H9 (cell line): ENCODE measurements at regions not wholly inside any gene's neighbourhood (a gene's known extent, or its start where the extent isn't known, plus 50 kb on each side); places are given as distances from the start of the nearest gene placed in this dataset.
"Not testable (repeated sequence)": the region's sequence is repeated elsewhere in the genome, so short reads cannot be mapped to it uniquely, and the experiment has no call there.

Experiments used
- DNase-seq: peaks from one replicate; pipeline ENCODE4 v3.0.0-alpha.2; 2017
- H2AFZ ChIP-seq: one replicate; pipeline ENCODE4 v1.6.1; 2013; ENCODE audit warnings: mild to moderate bottlenecking, low read length, control low read depth, moderate library complexity
- H2AK5ac ChIP-seq: 2 replicates; pipeline ENCODE4 v1.6.1; 2013; ENCODE audit warnings: low read length, control low read depth, mixed read lengths; ENCODE audit not compliant: insufficient read length
- H2BK120ac ChIP-seq: one replicate; pipeline ENCODE4 v1.6.1; 2013; ENCODE audit warnings: low read depth, mild to moderate bottlenecking, low read length, control low read depth, inconsistent platforms; ENCODE audit not compliant: poor library complexity, severe bottlenecking
- H2BK12ac ChIP-seq: 2 replicates; pipeline ENCODE4 v1.6.1; 2013; ENCODE audit warnings: low read length, control low read depth, mixed read lengths, low read depth; ENCODE audit not compliant: insufficient read length
- H2BK15ac ChIP-seq: 2 replicates; pipeline ENCODE4 v1.6.1; 2013; ENCODE audit warnings: low read depth, low read length, control low read depth
- H2BK20ac ChIP-seq: one replicate; pipeline ENCODE4 v1.6.1; 2013; ENCODE audit warnings: low read depth, mild to moderate bottlenecking, low read length, control low read depth, inconsistent platforms; ENCODE audit not compliant: poor library complexity, severe bottlenecking
- H2BK5ac ChIP-seq: 2 replicates; pipeline ENCODE4 v1.6.1; 2013; ENCODE audit warnings: low read length, control low read depth, mixed read lengths; ENCODE audit not compliant: insufficient read length
- H3K14ac ChIP-seq: 2 replicates; pipeline ENCODE4 v1.6.1; 2013; ENCODE audit warnings: low read length, control low read depth; ENCODE audit not compliant: insufficient read depth
- H3K18ac ChIP-seq: 2 replicates; pipeline ENCODE4 v1.6.1; 2013; ENCODE audit warnings: low read depth, mild to moderate bottlenecking, mixed read lengths, low read length, control low read depth; ENCODE audit not compliant: insufficient read length
- H3K23ac ChIP-seq: 2 replicates; pipeline ENCODE4 v1.6.1; 2013; ENCODE audit warnings: low read length, control low read depth, mixed read lengths, low read depth; ENCODE audit not compliant: insufficient read length
- H3K23me2 ChIP-seq: 2 replicates; pipeline ENCODE4 v1.6.1; 2013; ENCODE audit warnings: low read depth, mild to moderate bottlenecking, mixed read lengths, low read length, control low read depth; ENCODE audit not compliant: insufficient read length, poor library complexity, severe bottlenecking
- H3K27ac ChIP-seq: 2 replicates; pipeline ENCODE4 v1.5.1; 2013; ENCODE audit warnings: low read length, control low read depth, mixed read lengths, low read depth; ENCODE audit not compliant: insufficient read length
- H3K27me3 ChIP-seq: 2 replicates; pipeline ENCODE4 v1.6.1; 2013; ENCODE audit warnings: low read length, control low read depth, inconsistent platforms; ENCODE audit not compliant: insufficient read depth
- H3K4ac ChIP-seq: 2 replicates; pipeline ENCODE4 v1.6.1; 2013; ENCODE audit warnings: low read depth, mild to moderate bottlenecking, control low read depth, inconsistent platforms, low read length, moderate library complexity
- H3K4me1 ChIP-seq: 2 replicates; pipeline ENCODE4 v1.6.1; 2013; ENCODE audit warnings: low read length, control low read depth, inconsistent platforms; ENCODE audit not compliant: insufficient read depth
- H3K4me2 ChIP-seq: 2 replicates; pipeline ENCODE4 v1.6.1; 2013; ENCODE audit warnings: low read length, control low read depth, mixed read lengths; ENCODE audit not compliant: insufficient read length, insufficient read depth
- H3K56ac ChIP-seq: 2 replicates; pipeline ENCODE4 v1.6.1; 2013; ENCODE audit warnings: low read depth, mild to moderate bottlenecking, mixed read lengths, low read length, control low read depth; ENCODE audit not compliant: insufficient read length
- H3K79me1 ChIP-seq: 2 replicates; pipeline ENCODE4 v1.6.1; 2013; ENCODE audit warnings: low read depth, mild to moderate bottlenecking, moderate library complexity, low read length, control low read depth, inconsistent platforms; ENCODE audit not compliant: insufficient read depth, poor library complexity, severe bottlenecking
- H3K79me2 ChIP-seq: 2 replicates; pipeline ENCODE4 v1.6.1; 2013; ENCODE audit warnings: low read length, control low read depth, inconsistent platforms; ENCODE audit not compliant: insufficient read depth
- H3K9ac ChIP-seq: 2 replicates; pipeline ENCODE4 v1.6.1; 2013; ENCODE audit warnings: low read length, control low read depth, mixed read lengths; ENCODE audit not compliant: insufficient read length; ENCODE audit errors: extremely low read depth
- H3K9me3 ChIP-seq: one replicate; pipeline ENCODE4 v1.6.1; 2013; ENCODE audit warnings: low read depth, low read length, inconsistent platforms; ENCODE audit not compliant: control insufficient read depth
- H3T11ph ChIP-seq: one replicate; pipeline ENCODE4 v1.6.1; 2013; ENCODE audit warnings: mild to moderate bottlenecking, low read length, control low read depth, inconsistent platforms
- H4K20me1 ChIP-seq: one replicate; pipeline ENCODE4 v1.6.1; 2013; ENCODE audit not compliant: control insufficient read depth, insufficient read length, insufficient read depth
- H4K5ac ChIP-seq: 2 replicates; pipeline ENCODE4 v1.6.1; 2013; ENCODE audit warnings: low read depth, mild to moderate bottlenecking, mixed read lengths, low read length, control low read depth; ENCODE audit not compliant: insufficient read length
- H4K8ac ChIP-seq: replicated peaks from 2 replicates; pipeline ENCODE4 v1.6.1; 2013; ENCODE audit warnings: low read length, control low read depth, mixed read lengths, low read depth; ENCODE audit not compliant: insufficient read length
- H4K91ac ChIP-seq: 2 replicates; pipeline ENCODE4 v1.6.1; 2013; ENCODE audit warnings: low read depth, mild to moderate bottlenecking, moderate library complexity, mixed read lengths, low read length, control low read depth; ENCODE audit not compliant: insufficient read length
- H3K27ac Mint-ChIP-seq, 3 experiments: 2 replicates in 2 of 3; 3 replicates in 1 of 3; pipeline ENCODE4 v1.8.0; 2020 to 2021; ENCODE audit warnings: mixed read lengths in 3 of 3, mild to moderate bottlenecking in 1 of 3, moderate library complexity in 1 of 3
- H3K27me3 Mint-ChIP-seq: 2 replicates; pipeline ENCODE4 v1.8.0; 2021; ENCODE audit warnings: low read depth, mild to moderate bottlenecking, moderate library complexity, mixed read lengths
- H3K36me3 Mint-ChIP-seq, 3 experiments: 2 replicates in 2 of 3; 3 replicates in 1 of 3; pipeline ENCODE4 v1.8.0; 2020 to 2021; ENCODE audit warnings: low read depth in 3 of 3, mixed read lengths in 3 of 3; ENCODE audit not compliant: insufficient read depth in 1 of 3
- H3K4me1 Mint-ChIP-seq, 2 experiments: 2 replicates each; pipeline ENCODE4 v1.8.0; 2020; ENCODE audit warnings: mixed read lengths in 2 of 2
- H3K4me3 Mint-ChIP-seq, 2 experiments: 2 replicates in 1 of 2; 3 replicates in 1 of 2; pipeline ENCODE4 v1.8.0; 2020 to 2021; ENCODE audit warnings: mild to moderate bottlenecking in 2 of 2, mixed read lengths in 2 of 2, moderate library complexity in 1 of 2
- H3K9me3 Mint-ChIP-seq, 2 experiments: 2 replicates in 1 of 2; 3 replicates in 1 of 2; pipeline ENCODE4 v1.8.0; 2020; ENCODE audit warnings: mild to moderate bottlenecking in 2 of 2, mixed read lengths in 2 of 2, moderate library complexity in 1 of 2
- WGBS: extraction: QIAGEN DNeasy Blood & Tissue Kit; methylation state at CpG from one replicate; pipeline ENCODE4 v1.1.7; 2013; ENCODE audit warnings: missing lambda C conversion rate, low lambda C conversion rate, mixed read lengths; ENCODE audit not compliant: insufficient read length; ENCODE audit errors: extremely low coverage; 5-methylcytosine and 5-hydroxymethylcytosine counted together
- TF ChIP-seq, protein P1 (sequence below): fragments of 200-600 bp; sonication (generic); conservative IDR thresholded peaks from 3 replicates; pipeline ENCODE4 v1.8.0; 2021; ENCODE audit warnings: antibody characterized with exemption, mild to moderate bottlenecking

DNA sequence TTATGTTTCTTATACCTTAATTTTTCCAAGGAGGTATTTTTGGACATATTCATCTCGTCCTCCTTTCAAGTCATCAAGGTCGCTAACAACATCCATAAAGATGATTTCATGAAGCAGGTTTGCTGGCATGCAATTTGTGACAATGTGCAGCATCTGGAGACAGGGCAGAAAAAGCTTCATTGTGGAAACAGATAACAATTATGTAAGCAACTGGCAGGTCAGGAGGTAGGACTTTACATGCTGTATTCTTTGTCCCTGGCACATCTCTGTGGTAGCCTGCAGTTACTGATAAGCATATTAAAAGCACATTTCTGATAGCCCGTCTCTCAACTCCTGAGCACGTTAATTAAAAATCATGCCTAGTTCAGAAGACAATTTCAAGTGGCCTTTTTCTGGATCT is 156.8 kb downstream of the LEPR start:
- H3K79me2 ChIP-seq, result no peaks in the 10 kb centered on the region
- no peak overlapping the region for H3K18ac ChIP-seq
- no peaks in the 10 kb centered on the region for H3K23me2 ChIP-seq
- no peak overlapping the region for H3K9ac ChIP-seq
- H3K14ac ChIP-seq, result no peak overlapping the region
- no peak overlapping the region for H2BK5ac ChIP-seq
- H4K5ac ChIP-seq, result no peak overlapping the region
- H2AFZ ChIP-seq, result no peak overlapping the region
- H3K9me3 ChIP-seq, result no peaks in the 10 kb centered on the region
- no CpG with 5 or more reads among the region's 4 CpGs for WGBS
- no peak overlapping the region for H2BK15ac ChIP-seq
- H3K27me3 Mint-ChIP-seq, result no peaks in the 10 kb centered on the region
- DNase-seq, result no peak
- H3K4me2 ChIP-seq, result no peak overlapping the region
- H4K20me1 ChIP-seq, result no peaks in the 10 kb centered on the region
- H3K4me1 ChIP-seq, result peaks cover 4% of the 10 kb centered on the region; the same call in 1 of the 2 replicates
- TF ChIP-seq, protein P1, sequence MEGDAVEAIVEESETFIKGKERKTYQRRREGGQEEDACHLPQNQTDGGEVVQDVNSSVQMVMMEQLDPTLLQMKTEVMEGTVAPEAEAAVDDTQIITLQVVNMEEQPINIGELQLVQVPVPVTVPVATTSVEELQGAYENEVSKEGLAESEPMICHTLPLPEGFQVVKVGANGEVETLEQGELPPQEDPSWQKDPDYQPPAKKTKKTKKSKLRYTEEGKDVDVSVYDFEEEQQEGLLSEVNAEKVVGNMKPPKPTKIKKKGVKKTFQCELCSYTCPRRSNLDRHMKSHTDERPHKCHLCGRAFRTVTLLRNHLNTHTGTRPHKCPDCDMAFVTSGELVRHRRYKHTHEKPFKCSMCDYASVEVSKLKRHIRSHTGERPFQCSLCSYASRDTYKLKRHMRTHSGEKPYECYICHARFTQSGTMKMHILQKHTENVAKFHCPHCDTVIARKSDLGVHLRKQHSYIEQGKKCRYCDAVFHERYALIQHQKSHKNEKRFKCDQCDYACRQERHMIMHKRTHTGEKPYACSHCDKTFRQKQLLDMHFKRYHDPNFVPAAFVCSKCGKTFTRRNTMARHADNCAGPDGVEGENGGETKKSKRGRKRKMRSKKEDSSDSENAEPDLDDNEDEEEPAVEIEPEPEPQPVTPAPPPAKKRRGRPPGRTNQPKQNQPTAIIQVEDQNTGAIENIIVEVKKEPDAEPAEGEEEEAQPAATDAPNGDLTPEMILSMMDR, result no peak
- H3K79me1 ChIP-seq, result no peaks in the 10 kb centered on the region
- H4K91ac ChIP-seq, result no peak overlapping the region
- H3K27ac Mint-ChIP-seq, result no peak overlapping the region
- H3K4ac ChIP-seq, result no peak overlapping the region
- H3T11ph ChIP-seq, result no peak overlapping the region
- no peaks in the 10 kb centered on the region for H3K27me3 ChIP-seq
- H3K56ac ChIP-seq, result no peak overlapping the region
- H2BK12ac ChIP-seq, result no peak overlapping the region
- no peak overlapping the region for H3K23ac ChIP-seq
- H3K9me3 Mint-ChIP-seq, result no peaks in the 10 kb centered on the region
- H2BK20ac ChIP-seq, result no peak overlapping the region
- peaks cover 0 to 4% (median 0%) of the 10 kb centered on the region in 3 experiments; a peak in 1 of 7 replicates for H3K36me3 Mint-ChIP-seq
- no peak overlapping the region for H2BK120ac ChIP-seq
- no peak overlapping the region for H4K8ac ChIP-seq
- H3K27ac ChIP-seq, result no peak overlapping the region
- no peak overlapping the region for H2AK5ac ChIP-seq
- H3K4me3 Mint-ChIP-seq, result no peak overlapping the region
- peaks cover 2 to 10% of the 10 kb centered on the region in 2 experiments for H3K4me1 Mint-ChIP-seq

DNA sequence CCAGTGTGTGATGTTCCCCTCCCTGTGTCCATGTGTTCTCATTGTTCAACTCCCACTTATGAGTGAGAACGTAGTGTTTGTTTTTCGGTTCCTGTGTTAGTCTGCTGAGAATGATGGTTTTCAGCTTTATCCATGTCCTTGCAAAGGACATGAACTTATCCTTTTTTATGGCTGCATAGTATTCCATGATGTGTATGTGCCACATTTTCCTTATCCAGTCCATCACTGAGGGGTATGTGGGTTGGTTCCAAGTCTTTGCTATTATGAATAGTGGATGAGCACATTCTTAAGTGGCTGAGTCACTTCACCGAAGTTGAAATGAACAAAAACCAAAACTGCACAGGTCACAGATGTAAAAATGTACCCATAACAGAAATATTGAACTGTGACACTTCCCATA is 157.5 kb downstream of the LEPR start:
- not testable (repeated sequence) for H3K79me2 ChIP-seq, H2BK15ac ChIP-seq, H3K9ac ChIP-seq, H3K4me1 ChIP-seq, H3K27me3 ChIP-seq, H3K14ac ChIP-seq, H4K8ac ChIP-seq, H3K36me3 Mint-ChIP-seq, H2AFZ ChIP-seq, H2BK120ac ChIP-seq, H3K23ac ChIP-seq, H4K91ac ChIP-seq, H3K9me3 ChIP-seq, H3K4ac ChIP-seq, H2BK5ac ChIP-seq, H3K79me1 ChIP-seq, H4K5ac ChIP-seq, H3K27ac ChIP-seq, H3K18ac ChIP-seq, H3K56ac ChIP-seq, H3T11ph ChIP-seq, H3K9me3 Mint-ChIP-seq, H3K4me2 ChIP-seq, H3K23me2 ChIP-seq, H3K27ac Mint-ChIP-seq, DNase-seq, H4K20me1 ChIP-seq, H3K4me3 Mint-ChIP-seq, H2BK12ac ChIP-seq, H2AK5ac ChIP-seq, H2BK20ac ChIP-seq, H3K27me3 Mint-ChIP-seq
- WGBS, result no CpG with 5 or more reads among the region's 3 CpGs
- H3K4me1 Mint-ChIP-seq, result peaks cover 2 to 10% of the 10 kb centered on the region in 2 experiments
